Left kidney (tissue), 1 donor: ENCODE measurements at regions not wholly inside any gene's neighbourhood (a gene's known extent, or its start where the extent isn't known, plus 50 kb on each side); places are given as distances from the start of the nearest gene placed in this dataset.

Experiments used
- DNase-seq: peaks from one replicate; pipeline ENCODE4 v3.0.0-alpha.2; 2013

DNA sequence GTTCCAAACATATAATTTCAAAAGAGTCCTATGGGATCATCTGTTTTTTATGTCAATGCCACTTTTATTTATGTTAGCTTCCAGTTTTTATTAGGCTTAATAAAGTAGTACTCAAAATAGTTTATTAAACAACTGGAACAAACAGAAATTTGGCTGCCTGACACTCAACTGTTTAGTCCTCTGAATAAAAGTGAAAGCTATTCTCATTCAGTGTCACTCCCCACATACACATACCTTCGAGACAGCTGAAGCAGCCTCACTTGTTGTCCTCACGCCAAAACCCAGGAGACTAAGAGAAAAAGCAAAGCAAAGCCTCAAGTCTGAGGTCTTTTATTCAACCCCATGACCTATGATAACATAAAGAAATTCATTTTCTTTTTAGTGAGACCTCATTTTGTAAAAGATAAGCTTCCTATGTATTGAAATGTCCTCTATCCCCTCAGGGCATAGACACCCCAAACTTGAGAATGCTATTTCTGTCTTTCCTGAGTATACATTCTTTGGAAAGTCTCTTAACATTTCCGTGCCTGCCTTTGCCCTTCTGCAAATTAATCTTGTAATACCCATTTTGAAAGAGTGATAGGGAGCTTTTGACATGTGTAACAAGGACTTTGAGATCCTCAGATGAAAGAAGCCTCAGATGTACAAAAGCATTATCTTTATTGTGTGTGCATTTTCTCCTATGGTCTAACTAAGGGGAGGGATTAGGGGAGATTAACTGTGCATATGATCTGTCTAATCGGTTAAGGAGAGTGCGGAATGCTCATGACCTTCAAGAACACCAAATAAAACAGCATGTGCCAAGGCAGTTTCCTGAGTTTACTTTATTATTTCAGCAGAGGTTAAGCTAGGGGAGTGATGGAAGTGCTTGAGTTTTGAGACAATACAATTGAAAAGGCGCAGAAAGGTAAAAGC lies 1523.7 kb upstream of the PIK3C3 start:
- DNase-seq, result no peak

DNA sequence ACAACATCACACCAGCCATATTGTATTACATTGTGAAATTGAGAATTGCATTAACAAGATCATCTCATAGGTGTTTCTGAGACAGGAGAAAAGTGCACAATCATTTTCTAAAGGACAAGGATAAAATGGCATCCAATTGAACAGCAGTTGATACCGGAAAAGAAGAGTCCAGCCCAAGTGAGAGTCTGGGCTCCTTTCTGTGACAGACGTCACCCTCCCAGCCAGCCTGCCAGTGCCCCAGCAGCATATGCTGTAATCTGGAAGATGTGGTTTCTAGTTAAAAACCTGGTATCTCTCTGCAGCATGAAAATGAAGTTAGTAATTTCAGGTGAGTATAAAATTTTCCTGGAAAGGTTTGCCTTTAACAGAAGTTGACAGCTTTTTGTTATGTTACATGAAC lies 1531.7 kb upstream of the PIK3C3 start:
- no peak for DNase-seq

DNA sequence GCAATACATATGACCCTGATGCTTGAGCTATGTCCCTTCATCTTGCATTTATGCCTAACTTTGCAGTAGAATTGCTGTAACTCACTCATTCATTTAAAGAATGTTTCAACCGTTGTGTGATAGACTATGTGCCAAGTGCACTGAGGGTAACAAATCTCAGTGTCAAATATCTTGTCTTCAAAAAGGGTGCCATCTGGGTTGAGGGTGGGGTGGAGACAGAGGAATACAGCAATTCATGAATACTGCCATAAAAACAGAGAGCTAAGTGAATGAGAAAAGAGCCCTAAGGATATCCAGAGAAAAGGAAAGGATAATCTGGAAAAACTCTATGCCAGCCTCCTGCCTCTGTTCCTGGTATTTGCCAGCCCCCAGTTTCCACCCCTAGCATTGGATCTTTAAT lies 1534.4 kb upstream of the PIK3C3 start:
- DNase-seq, result no peak

DNA sequence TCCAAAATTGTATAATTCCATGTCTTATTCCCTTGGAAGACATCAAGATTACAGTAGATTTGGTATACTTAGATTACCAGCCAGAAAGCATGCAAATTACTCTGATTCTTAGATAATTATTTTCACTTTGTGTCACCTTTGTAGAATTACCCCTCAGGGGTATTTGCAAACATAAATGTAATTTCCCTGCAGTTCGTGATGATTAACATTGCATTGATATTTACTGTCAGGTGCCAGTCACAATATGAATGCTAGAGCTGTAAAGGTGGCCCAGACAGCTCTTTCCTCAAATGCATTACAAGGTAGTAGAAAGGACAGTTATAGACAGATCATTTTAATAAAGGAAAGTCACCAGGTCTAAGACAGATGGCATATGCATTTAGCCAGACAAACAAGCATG lies 1537.5 kb upstream of the PIK3C3 start:
- DNase-seq, result no peak

DNA sequence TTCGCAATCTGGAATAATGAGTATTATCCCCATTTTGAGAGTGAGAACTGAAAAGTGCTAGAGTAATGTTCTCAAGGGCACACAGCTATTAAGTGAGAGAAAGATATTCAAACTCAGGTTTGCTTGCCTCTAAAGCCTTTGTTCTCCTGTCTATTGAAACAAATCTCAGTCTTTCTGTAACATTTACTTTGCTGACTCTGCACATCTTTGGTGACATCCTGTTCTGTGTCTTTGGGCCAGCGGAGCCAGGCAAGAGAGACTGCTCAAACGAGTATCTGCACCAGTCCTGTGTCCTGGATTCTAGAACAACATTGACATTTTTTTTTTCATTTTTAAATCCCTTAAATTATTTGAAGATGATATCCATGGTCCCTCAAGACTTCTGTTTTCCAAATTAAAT lies 1539.2 kb upstream of the PIK3C3 start:
- no peak for DNase-seq

DNA sequence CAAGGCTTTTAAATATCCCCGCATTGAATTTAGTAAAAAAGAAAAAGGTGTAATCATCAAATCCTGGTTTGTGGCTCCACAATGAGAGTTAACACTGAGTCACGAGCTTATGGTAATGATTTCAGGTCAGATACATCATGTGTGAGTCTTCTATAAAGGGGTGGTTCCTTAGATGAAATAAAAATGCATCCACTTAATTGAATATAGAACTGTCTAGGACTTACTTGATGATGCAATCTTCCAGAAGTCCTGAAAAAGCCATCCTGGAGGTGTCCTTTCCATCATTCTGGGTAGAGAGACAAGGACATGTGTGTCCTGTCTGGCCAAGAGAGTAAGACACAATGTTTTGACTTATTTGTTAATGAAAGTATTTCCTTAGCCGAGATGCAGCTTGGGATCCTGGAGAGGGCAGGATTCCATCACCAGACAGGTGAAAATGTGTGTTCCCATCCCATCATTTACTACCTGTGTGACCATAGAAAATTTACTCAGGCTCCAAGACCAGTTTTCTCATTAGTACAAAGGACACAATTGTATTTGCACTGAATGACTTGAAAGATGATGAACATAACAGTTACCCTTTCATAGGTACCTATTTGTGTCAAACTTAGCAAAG lies 1539.8 kb upstream of the PIK3C3 start:
- DNase-seq, result no peak

DNA sequence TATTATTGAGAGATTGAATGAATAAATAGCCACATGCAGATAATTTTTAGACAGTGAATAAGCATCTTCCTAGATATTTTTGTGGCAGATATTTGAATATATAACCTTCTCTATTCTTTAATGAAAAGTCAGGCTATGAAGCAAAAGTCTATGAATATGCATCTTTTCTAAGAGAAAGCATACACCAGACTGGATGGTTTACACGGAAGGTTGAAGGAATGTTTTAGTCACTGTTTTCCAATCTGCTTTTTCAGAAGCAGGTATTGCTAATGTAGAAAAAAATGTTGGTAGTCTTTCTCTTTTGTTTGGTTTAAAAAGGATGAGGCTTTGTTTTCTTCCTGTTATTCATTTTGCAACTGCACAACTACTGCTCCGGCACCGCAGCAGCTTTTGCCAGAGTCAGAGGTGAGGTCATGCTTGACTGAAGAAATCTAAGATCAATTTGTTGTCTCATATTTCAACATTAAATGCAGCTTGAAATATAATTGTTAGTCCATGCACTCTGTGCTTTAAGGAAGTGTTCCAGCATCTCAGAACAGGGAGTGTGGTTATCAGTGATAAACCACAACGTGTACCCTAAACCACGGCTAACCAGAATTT lies 1540.8 kb upstream of the PIK3C3 start:
- no peak for DNase-seq

DNA sequence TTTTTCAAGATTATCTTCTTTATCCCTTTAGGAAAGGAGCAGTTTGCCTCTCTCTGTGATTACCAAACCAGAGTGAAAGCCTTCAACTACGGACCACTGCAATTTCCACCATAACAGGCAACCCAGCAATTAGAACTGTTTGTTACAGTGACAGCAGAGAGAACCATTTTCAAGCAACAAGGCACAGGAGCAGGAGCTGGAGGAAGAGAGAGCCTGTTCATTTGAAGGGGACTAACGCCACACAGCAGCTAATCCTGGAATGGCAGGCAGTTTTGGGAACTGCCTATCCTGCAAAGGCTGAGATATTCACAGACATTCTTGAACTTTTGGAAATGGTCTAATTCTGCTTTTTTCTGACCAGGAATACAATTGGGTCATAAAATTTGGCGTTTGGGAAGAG lies 1541.9 kb upstream of the PIK3C3 start:
- peak; percentile 28 for DNase-seq

DNA sequence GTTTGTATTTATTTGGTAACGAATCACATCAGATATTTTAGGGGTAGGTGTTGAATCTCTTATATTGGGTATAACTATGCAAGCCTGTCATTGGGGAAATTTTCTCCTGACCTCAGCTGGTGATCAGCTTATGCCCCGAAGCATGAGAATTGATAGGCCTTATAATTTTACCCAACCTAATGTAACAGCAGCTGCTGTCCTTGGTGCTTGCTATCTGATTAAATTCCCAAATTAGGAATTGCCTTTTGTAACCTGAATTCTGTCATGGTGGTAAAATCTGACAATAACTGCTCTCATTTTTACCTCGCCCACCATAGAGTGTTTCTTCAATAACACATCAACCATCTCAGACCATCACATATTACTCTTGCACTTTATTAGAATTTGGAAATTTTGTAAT lies 1542.6 kb upstream of the PIK3C3 start:
- no peak for DNase-seq

DNA sequence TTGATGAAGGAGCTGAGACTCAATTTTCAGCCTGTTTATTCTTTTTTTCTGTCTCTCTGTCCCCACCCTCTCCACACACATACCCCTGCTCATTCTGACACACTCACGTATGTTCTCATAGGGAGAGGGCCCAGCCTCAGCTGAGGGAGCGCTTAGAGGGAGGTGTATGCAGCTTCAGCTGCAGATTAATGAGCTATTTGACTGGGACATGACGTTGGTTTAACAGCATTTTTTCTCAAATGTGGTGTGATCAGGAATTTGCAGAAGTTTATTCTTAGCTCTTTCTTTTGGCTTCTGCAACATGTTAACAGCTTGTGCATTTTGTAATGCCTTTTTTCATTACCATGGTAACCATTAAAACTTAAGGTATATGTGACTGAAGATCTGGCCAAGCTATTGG lies 1547.1 kb upstream of the PIK3C3 start:
- no peak for DNase-seq

DNA sequence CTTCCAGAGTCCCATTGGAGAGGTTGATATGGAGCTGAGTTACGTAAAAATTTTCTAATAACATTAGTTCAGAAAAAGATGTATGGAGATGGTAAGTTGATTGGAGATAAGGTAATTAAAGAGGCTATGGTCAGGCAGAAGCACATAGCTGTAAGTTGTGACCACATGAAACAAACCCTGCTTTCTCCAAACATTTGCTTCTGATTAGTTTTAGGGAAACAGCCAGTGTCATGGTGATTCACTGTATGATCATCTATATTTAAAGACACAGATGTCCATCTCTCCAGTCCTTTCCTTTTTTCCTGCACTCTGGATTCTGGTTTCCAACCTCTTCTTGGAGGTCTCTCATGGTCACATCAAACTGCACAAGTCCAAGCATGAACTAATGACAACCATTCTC lies 1550.8 kb upstream of the PIK3C3 start:
- DNase-seq, result no peak

DNA sequence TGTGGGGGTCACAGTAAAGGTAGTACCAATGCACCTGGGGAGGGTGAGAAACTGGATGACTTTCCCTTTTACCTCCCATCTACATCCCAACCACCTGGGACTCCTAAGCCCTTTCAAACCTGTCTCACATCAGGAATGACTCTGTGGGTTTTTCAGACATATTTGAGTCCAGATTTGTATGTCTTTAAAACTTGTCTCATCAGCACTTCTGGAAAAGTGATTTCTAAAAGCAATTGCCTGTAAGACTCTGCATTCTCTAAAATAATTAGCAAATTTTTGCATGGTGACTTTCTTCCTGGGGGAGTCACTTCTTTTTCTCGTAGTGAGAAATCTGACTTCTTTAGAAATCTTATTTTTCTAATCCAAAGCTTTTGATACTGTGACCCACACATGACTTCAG lies 1553.0 kb upstream of the PIK3C3 start:
- DNase-seq, result no peak

DNA sequence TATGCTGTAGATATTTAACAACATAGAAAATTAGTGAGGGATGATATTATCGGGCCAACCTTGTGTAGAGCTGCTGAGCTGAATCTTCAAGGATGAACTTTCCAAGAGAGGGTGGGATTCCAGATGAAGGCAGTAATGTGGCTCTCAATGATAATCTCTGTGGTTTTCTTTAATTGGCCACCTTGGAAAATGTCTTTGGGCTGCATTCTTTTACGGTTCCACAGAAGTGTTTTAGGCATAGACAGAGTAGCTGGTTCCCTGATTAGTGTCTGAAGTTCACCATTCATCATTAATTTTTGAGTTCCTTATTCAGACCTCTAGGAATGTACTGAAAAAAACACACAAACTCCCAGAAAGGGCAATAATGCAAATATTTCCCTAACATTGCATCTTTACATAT lies 1566.9 kb upstream of the PIK3C3 start:
- DNase-seq, result no peak

DNA sequence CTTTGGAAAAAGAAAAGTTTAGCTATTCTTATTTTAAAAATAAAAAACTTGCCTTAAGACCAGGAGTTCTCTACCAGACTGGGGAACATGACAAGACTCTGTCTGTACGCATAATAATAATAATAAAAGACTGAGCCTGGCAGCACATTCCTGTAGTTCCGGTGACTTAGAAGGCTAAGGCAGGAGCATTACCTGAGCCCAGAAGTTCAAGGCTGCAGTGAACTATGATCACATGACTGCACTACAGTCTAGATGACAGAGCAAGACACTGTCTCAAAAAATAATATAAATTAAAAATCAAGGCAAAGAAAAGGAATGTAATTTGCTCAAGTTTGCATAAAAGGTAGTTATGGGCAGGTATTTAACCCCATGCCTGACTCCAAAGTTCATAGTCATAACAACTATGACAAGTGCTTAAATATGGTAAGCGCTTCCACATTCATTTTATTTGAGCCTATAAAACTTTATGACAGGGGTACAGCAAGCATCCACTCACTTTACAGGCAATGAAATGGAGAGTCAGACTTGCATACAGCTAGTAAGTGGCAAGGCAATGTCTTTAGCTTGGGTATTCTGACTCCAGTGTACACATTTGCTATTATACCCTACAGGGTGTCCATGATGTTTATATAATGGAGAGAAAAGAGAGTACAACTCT lies 1567.8 kb upstream of the PIK3C3 start:
- DNase-seq, result no peak

DNA sequence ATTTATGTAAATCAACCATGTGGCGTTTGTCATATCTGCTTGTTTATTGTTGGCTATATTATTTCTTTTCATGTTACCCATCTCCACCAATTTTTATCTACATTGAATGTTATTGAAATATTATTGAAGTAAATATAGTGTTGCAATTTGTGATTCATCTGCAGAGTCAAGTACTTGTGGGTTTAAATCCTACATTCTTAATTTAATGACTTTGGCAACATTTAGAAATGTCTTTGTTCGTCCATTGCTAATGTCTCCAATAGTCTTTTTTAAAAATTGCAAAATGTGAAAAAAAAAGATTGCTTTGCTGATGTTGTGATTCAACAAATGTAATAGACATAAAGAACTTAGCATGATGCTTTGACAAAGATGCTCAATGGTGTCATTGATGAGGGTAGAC lies 1572.8 kb upstream of the PIK3C3 start:
- no peak for DNase-seq

DNA sequence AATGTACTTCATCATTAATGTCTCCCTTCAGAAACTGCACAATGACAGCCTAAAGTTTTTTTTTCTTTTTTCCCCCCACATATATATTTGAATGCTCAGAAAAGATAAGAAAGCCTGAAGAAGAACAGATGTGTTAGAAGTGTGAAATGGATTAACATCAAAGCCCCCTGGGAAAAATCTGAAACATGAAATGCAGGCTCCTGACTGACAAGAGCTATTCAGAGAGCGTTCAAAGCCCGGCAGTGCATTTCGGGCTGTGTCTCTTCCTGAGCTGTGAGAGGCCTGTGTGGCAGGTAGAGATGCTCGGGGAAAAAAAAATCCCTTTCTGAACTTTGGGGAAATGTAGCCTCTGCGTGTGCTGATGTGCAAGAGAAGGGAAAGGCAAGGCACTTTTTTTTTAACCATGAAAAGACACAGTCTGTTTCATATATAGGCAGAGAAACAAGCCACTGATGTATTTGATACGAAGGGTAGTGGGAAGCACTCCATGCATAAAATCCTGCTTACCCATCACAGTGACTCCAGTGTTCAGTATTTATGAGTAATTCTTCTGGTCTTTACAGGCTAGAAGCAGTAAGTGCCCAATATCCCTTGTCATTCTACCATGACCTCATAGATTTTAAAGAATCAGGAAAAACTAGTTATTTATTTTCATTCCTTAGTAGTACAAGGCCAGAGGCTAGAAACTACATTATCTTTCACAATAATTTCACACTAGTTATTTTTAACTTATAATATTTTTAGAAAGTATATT lies 1574.2 kb upstream of the PIK3C3 start:
- DNase-seq, result no peak

DNA sequence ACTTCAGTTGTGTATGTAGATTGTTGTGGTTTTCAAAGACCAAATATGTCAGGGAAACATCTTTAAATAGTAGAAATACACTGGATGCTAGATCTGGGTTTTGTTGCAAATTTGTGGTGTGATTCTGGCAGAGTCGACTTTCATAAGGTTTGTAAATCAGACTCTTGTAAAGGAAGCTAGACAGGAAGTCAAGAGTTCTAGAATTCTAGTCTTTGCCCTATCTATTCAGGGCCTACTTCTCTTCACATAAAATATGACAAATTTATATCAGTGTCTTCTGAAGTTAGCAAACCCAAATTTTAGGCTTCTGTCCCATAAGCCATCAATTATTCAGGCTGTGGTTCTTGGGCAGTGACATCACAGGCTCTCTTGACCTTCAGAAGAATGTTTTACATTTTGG lies 1579.2 kb upstream of the PIK3C3 start:
- DNase-seq, result peak; percentile 13

DNA sequence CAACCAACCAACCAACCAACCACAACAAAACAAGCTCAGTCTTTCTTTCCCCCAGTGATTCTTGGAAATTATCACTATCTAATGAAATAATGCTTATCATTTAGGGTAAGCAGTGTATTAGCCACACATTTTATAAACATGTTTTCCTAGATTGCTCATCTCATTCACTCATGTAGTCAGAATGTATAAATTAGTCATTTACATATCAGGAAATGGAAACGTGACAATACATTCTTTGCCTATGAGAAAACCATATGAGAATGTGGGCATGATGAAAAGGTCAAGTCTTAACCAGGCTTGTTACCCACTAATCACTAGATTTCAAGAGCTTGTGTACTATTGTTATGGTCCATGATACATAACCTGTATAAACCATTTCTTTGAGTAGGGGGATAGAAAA lies 1583.4 kb upstream of the PIK3C3 start:
- DNase-seq, result no peak

DNA sequence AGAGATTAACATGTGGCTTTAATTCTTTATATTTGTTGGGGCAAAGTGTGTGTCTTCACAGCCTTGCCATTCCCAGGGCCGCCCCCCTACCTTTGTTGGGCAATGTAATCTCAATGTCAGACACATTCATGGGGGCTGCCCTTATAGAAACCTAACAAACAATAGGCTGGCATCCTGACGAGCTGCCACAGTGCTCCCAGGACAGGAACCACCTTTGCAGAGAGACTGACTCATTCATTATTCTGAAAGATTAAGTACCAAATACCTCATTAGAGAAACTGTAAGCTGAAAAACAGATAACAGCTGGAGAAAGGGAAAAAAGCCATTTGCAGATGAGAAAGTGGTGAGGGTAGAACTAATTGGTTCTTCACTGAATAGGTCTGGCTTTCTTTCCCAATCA lies 1587.5 kb upstream of the PIK3C3 start:
- DNase-seq, result no peak

DNA sequence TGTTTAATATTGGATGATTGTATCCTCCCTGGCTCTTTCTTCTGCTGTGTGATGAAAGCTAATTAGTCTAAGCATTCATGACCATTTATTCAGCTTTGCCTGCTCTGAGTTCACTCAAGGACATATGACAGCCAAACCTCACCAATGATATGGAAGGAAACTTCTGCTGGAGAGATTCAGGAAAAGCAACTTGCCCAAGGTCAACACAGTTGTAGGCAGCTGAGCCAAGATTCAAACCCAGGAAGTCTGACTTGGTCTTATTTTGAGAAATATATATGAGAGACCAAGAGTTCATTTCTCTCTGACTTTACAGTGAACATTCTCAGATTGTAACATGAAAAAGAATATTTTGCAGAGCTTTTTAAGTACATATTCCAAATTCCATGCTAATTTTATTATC lies 1588.5 kb upstream of the PIK3C3 start:
- no peak for DNase-seq

DNA sequence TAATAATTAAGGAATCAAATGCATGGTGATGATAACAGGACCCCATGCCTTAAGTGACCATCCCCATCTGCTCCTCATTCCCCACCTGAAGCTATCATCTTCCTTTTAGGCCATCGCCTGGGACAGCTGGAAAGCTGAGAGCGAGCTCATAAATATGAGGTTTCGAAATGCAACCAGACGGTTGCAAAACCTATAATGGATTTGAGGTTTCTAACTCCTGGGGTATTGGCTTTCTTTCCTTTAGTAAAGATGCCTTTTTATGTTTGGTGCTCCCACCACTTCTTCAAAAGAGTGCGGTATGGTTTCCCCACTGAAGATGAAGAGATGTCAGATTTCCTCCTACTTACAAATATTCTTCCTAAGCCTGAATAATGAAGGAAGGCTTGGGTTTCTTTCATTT lies 1589.5 kb upstream of the PIK3C3 start:
- DNase-seq, result no peak

DNA sequence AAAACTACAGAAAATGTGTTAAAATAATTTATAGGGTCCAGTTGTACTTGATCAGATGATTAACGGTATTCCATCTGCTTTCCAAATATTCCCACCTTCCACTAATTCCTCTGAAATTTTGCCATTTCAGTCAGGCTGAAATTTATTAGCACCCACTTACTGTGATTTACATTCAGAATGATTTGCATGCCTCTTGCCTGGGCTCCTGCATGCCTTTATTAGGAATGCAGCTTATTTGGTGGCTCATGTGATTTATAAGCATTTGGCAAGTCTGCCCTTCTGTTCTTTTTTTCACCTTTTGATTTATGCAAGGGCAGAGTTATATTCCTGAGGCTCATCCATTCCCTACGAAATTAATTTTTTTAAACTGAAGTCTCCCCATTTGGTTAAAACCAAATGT lies 1594.5 kb upstream of the PIK3C3 start:
- DNase-seq, result no peak
